GM12878 (cell line): ENCODE measurements at regions not wholly inside any gene's neighbourhood (a gene's known extent, or its start where the extent isn't known, plus 50 kb on each side); places are given as distances from the start of the nearest gene placed in this dataset.

Source experiments
- ASH2L ChIP-seq: fragments of 300-600, 200-600 bp; sonication (generic); IDR thresholded peaks from 2 replicates; pipeline ENCODE4 v1.6.1; 2017; ENCODE audit warnings: low read depth, mild to moderate bottlenecking, borderline replicate concordance
- BCLAF1 ChIP-seq: fragments of 450-650 bp; IDR thresholded peaks from 2 replicates; pipeline ENCODE4 v1.6.1; 2017; ENCODE audit warnings: antibody characterized with exemption, mild to moderate bottlenecking, moderate library complexity
- EED ChIP-seq: sonication (generic); IDR thresholded peaks from 2 replicates; pipeline ENCODE4 v1.6.1; 2016; ENCODE audit warnings: antibody characterized with exemption, low read depth
- IKZF1 ChIP-seq: fragments of 450-650 bp; conservative IDR thresholded peaks from 2 replicates; pipeline ENCODE4 v1.6.1; 2017; ENCODE audit warnings: antibody characterized with exemption, mild to moderate bottlenecking
- ZNF622 ChIP-seq: fragments of 450-650 bp; IDR thresholded peaks from 2 replicates; pipeline ENCODE4 v1.6.1; 2017; ENCODE audit warnings: mild to moderate bottlenecking, inconsistent platforms
- ZNF687 ChIP-seq: fragments of 450-650 bp; IDR thresholded peaks from 2 replicates; pipeline ENCODE4 v1.6.1; 2017; ENCODE audit warnings: mild to moderate bottlenecking, moderate library complexity
- ZSCAN29 ChIP-seq: fragments of 450-650 bp; IDR thresholded peaks from 2 replicates; pipeline ENCODE4 v1.6.1; 2017; ENCODE audit warnings: mild to moderate bottlenecking, moderate library complexity

DNA sequence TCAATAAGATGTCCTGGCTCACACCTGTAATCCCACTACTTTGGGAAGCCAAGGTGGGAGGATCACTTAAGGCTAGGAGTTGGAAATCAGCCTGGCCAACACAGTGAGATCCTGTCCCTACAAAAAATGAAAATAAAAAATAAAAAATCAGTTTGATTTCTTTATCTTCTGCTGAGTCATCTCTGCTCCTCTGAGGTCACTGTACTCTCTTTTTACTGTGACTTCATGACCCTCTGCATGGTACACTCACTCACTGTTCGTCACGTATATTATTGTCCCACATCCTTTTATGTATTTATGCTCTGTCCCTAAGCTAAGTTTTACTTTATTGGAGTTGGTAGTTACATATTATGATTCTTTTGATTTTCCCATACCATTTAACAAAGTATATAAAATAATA is 333.3 kb downstream of the PCDH7 start (continued):
- TF ChIP-seq ZNF687: no peak
- TF ChIP-seq ASH2L: no peak
- TF ChIP-seq ZSCAN29: no peak
- no peak for TF ChIP-seq ZNF622
- TF ChIP-seq IKZF1: no peak
- no peak for TF ChIP-seq EED
- no peak for TF ChIP-seq BCLAF1
